Esophagus squamous epithelium (tissue), 5 donors: ENCODE measurements at regions not wholly inside any gene's neighbourhood (a gene's known extent, or its start where the extent isn't known, plus 50 kb on each side); places are given as distances from the start of the nearest gene placed in this dataset.

Experiments used
- DNase-seq: peaks from one replicate; lab custom pipeline; 2025; lab: John Stamatoyannopoulos, UW
- H3K27ac ChIP-seq, 4 donors: fragments of 200-600 bp; sonication (generic); one replicate each; pipeline ENCODE4 v1.5.1; 2016 to 2019; ENCODE audit warnings: mild to moderate bottlenecking in 1 of 4
- H3K27me3 ChIP-seq, 4 donors: fragments of 200-600 bp; sonication (generic); 1 replicate in 3 of 4; 2 replicates in 1 of 4; pipeline versions ENCODE4 v1.5.1 to v1.6.0; 2017 to 2021; ENCODE audit warnings: antibody characterized with exemption in 1 of 4
- H3K36me3 ChIP-seq, 3 donors: fragments of 200-600 bp; sonication (generic); one replicate each; pipeline ENCODE4 v1.5.1; 2016 to 2019
- H3K4me1 ChIP-seq, 3 donors: fragments of 200-600 bp; sonication (generic); one replicate each; pipeline ENCODE4 v1.5.1; 2017 to 2019
- H3K4me3 ChIP-seq, 4 donors: fragments of 200-600 bp; sonication (generic); 1 replicate in 3 of 4; 2 replicates in 1 of 4; pipeline ENCODE4 v1.5.1; 2016 to 2019; ENCODE audit warnings: mild to moderate bottlenecking in 2 of 4, moderate library complexity in 1 of 4
- H3K9me3 ChIP-seq, 3 donors: fragments of 200-600 bp; sonication (generic); one replicate each; pipeline ENCODE4 v1.5.1; 2016 to 2019
- POLR2A ChIP-seq, 4 donors: fragments of 450-650 bp; IDR thresholded peaks; one replicate each; pipeline ENCODE4 v1.6.1; 2017; ENCODE audit warnings: antibody characterized with exemption in 4 of 4, mild to moderate bottlenecking in 4 of 4, moderate library complexity in 3 of 4
- WGBS, 2 donors: methylation state at CpG; one replicate each; pipeline ENCODE4 v1.1.5; 2018; 5-methylcytosine and 5-hydroxymethylcytosine counted together
- intact Hi-C: fragments of 100-400 bp; cut with DNase I; formaldehyde crosslinking; loops from one replicate; pipeline ENCODE4 v1.15.0; 2022
- TF ChIP-seq, protein P1 (sequence below), 6 experiments: fragments of 450-650 bp in 4 of 6; fragments of 200-600 bp in 2 of 6; sonication (generic) in 2 of 6; IDR thresholded peaks; one replicate each; pipeline ENCODE4 v1.5.1; 2016 to 2019; ENCODE audit warnings: antibody characterized with exemption in 6 of 6, mild to moderate bottlenecking in 4 of 6, moderate library complexity in 4 of 6
- donor health status: DM: yes; HTN: yes; CAD: no.

- Histone ChIP-seq H3K36me3 (no peaks in the 10 kb centered on the region), H3K27me3 (no peaks in the 10 kb centered on the region), H3K4me3 (no peak overlapping the region), H3K4me1 (peaks cover 0 to 13% (median 7%) of the 10 kb centered on the region in 3 donors), H3K9me3 (no peaks in the 10 kb centered on the region), H3K27ac (no peak overlapping the region)
- TF ChIP-seq POLR2A (IDR thresholded peaks at IDR 0.05), result no peak
- TF ChIP-seq, protein P1, sequence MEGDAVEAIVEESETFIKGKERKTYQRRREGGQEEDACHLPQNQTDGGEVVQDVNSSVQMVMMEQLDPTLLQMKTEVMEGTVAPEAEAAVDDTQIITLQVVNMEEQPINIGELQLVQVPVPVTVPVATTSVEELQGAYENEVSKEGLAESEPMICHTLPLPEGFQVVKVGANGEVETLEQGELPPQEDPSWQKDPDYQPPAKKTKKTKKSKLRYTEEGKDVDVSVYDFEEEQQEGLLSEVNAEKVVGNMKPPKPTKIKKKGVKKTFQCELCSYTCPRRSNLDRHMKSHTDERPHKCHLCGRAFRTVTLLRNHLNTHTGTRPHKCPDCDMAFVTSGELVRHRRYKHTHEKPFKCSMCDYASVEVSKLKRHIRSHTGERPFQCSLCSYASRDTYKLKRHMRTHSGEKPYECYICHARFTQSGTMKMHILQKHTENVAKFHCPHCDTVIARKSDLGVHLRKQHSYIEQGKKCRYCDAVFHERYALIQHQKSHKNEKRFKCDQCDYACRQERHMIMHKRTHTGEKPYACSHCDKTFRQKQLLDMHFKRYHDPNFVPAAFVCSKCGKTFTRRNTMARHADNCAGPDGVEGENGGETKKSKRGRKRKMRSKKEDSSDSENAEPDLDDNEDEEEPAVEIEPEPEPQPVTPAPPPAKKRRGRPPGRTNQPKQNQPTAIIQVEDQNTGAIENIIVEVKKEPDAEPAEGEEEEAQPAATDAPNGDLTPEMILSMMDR (IDR thresholded peaks at IDR 0.05), result no peak
- no peak for DNase-seq
- WGBS, 2 donors, result 90 to 94% methylated on average over 1 to 4 of the region's 5 CpGs
- intact Hi-C loops, result no loop called here
These were observed 121.6 kb upstream of the ROPN1 start for GRCh38 chr3:124113485-124113884.

DNA sequence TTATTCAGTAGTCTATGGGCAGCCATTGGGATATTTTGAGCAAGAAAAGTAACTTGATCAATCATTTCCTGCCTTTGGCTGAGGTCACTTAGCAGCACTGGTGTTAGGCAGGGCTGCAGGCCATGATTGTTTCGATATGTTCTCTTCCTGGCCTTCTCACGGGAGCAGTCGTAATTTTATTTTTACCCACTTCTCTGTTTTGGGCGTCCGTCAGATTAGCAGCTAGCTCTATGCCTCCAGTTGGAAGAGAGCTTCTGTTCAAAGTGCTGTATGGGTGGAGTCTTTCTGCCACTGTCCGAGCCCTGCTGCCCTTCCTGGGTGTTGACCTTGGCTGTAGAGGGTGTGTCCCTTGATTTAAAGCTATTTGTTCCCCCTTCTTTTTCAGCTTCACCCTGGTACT is 123.4 kb upstream of the ROPN1 start:
- no peak overlapping the region for H3K27ac ChIP-seq
- WGBS, 2 donors, result 66 to 78% methylated on average over 6 of the region's 6 CpGs

GRCh38 chr3:124115956-124116355 is 124.0 kb upstream of the ROPN1 start:
- Histone ChIP-seq H3K4me1 (peaks cover 0 to 23% (median 7%) of the 10 kb centered on the region in 3 donors), H3K9me3 (no peaks in the 10 kb centered on the region), H3K36me3 (no peaks in the 10 kb centered on the region), H3K4me3 (no peak overlapping the region), H3K27me3 (no peaks in the 10 kb centered on the region), H3K27ac (no peak overlapping the region)
- DNase-seq, result no peak
- intact Hi-C loops, result no loop called here
- WGBS, 2 donors, result 63 to 70% methylated on average over 1 of the region's 1 CpG
- TF ChIP-seq, protein P1 (IDR thresholded peaks at IDR 0.05), result no peak
- TF ChIP-seq POLR2A (IDR thresholded peaks at IDR 0.05), result no peak

More for the DNA sequence above, 123.4 kb upstream of the ROPN1 start:
- intact Hi-C loops, result no loop called here
- no peaks in the 10 kb centered on the region for H3K36me3 ChIP-seq
- DNase-seq, result no peak
- peaks cover 0 to 23% (median 7%) of the 10 kb centered on the region in 3 donors for H3K4me1 ChIP-seq
- no peak overlapping the region for H3K4me3 ChIP-seq
- H3K27me3 ChIP-seq, result no peaks in the 10 kb centered on the region
- TF ChIP-seq, protein P1 (IDR thresholded peaks at IDR 0.05), result no peak
- TF ChIP-seq POLR2A (IDR thresholded peaks at IDR 0.05), result no peak
- no peaks in the 10 kb centered on the region for H3K9me3 ChIP-seq

GRCh38 chr3:124116906-124117305 is 125.0 kb upstream of the ROPN1 start:
- H3K27ac ChIP-seq, result no peak overlapping the region
- no peak overlapping the region for H3K4me3 ChIP-seq
- TF ChIP-seq POLR2A (IDR thresholded peaks at IDR 0.05), result no peak
- intact Hi-C loops, result no loop called here
- no peak for DNase-seq
- no peaks in the 10 kb centered on the region for H3K9me3 ChIP-seq
- no peaks in the 10 kb centered on the region for H3K36me3 ChIP-seq
- H3K4me1 ChIP-seq, result peaks cover 0 to 23% (median 7%) of the 10 kb centered on the region in 3 donors
- no peaks in the 10 kb centered on the region for H3K27me3 ChIP-seq

DNA sequence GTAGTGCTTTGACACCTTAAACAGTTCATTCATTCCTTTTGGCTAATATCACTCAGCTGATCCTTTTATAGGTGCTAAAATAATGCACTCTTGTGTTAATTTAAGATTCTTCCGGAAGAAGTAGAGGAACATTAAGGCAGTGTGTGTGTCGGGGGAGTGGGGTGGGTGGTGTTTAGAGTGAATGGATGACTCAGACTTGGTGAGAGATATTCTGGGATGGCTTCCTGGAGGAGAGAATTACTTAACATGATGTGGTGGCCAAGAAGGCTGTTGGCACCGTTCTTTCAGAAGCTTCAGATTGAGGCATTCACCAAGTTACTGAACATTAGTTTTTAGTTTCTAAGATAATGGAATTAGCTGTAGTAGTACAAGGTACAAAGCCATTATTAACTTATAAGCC is 125.6 kb upstream of the ROPN1 start:
- DNase-seq, result no peak
- H3K4me3 ChIP-seq, result no peak overlapping the region
- intact Hi-C loops, result no loop called here
- H3K9me3 ChIP-seq, result no peaks in the 10 kb centered on the region
- H3K27ac ChIP-seq, result no peak overlapping the region
- peaks cover 0 to 23% (median 7%) of the 10 kb centered on the region in 3 donors for H3K4me1 ChIP-seq
- 33 to 39% methylated on average over 3 of the region's 3 CpGs for WGBS, 2 donors
- no peaks in the 10 kb centered on the region for H3K36me3 ChIP-seq
- H3K27me3 ChIP-seq, result no peaks in the 10 kb centered on the region
- TF ChIP-seq POLR2A (IDR thresholded peaks at IDR 0.05), result no peak

DNA sequence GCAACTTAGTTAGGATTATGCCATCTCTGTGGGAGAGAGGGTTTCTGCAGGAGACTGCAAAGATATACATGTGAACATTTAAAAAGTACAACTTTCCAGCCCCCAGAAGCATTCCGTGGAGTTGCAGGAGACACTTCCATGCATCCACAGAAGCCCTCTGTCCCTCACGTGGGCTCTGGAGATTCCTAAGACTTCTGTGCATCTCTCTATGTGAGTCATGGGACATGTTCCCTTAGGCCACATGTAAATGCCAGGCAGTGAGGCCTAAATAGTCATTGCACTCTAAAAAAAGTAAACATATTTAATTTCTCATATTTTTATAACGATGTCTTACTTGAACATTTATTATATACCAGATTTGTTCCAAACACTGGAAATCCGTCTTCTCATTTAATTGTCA is 126.5 kb upstream of the ROPN1 start:
- Histone ChIP-seq H3K27me3 (no peaks in the 10 kb centered on the region), H3K36me3 (no peaks in the 10 kb centered on the region), H3K4me3 (no peak overlapping the region), H3K27ac (no peak overlapping the region), H3K9me3 (no peaks in the 10 kb centered on the region), H3K4me1 (peaks cover 0 to 23% (median 7%) of the 10 kb centered on the region in 3 donors)
- intact Hi-C loops, result no loop called here
- no peak for DNase-seq
- WGBS, 2 donors, result 61 to 66% methylated on average over 4 of the region's 4 CpGs
- TF ChIP-seq, protein P1 (IDR thresholded peaks at IDR 0.05), result no peak
- TF ChIP-seq POLR2A (IDR thresholded peaks at IDR 0.05), result no peak
